ENCODE measurements at regions not wholly inside any gene's neighbourhood (a gene's known extent, or its start where the extent isn't known, plus 50 kb on each side); places are given as distances from the start of the nearest gene placed in this dataset.

DNA sequence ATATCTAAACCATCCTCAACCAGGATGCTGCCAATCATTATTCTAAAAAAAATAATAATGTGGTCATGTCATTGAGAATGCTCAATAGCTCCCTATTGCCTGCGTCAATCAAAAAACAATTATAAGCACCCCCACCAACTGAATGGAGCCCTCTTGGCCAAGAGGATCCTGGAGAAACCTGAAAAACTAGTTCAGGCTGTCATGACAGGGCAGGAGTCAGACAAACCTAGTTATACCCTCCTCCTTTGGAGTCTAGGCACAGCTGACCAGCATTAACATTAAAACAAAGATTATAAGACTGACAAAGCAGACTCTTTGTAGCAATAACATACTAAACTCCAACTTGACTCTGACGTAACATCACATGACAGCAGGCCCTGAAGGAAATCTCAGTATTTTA is 119.2 kb upstream of the CCL2 start:
- TF ChIP-seq POLR2A (IDR thresholded peaks at IDR 0.05) = no peak
- TF ChIP-seq, protein P1, sequence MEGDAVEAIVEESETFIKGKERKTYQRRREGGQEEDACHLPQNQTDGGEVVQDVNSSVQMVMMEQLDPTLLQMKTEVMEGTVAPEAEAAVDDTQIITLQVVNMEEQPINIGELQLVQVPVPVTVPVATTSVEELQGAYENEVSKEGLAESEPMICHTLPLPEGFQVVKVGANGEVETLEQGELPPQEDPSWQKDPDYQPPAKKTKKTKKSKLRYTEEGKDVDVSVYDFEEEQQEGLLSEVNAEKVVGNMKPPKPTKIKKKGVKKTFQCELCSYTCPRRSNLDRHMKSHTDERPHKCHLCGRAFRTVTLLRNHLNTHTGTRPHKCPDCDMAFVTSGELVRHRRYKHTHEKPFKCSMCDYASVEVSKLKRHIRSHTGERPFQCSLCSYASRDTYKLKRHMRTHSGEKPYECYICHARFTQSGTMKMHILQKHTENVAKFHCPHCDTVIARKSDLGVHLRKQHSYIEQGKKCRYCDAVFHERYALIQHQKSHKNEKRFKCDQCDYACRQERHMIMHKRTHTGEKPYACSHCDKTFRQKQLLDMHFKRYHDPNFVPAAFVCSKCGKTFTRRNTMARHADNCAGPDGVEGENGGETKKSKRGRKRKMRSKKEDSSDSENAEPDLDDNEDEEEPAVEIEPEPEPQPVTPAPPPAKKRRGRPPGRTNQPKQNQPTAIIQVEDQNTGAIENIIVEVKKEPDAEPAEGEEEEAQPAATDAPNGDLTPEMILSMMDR (IDR thresholded peaks at IDR 0.05) = no peak
- H3K27ac ChIP-seq = no peak overlapping the region
- H3K36me3 ChIP-seq = no peaks in the 10 kb centered on the region
- ATAC-seq (no peak), DNase-seq (no peak)
- peaks cover 0 to 15% (median 3%) of the 10 kb centered on the region in 9 donors for H3K27me3 ChIP-seq
- peaks cover 0 to 11% (median 0%) of the 10 kb centered on the region in 12 donors for H3K4me1 ChIP-seq
- no peaks in the 10 kb centered on the region for H3K9me3 ChIP-seq
- intact Hi-C loops (cut with DNase I) = no loop called here
- WGBS, 4 donors = 44 to 79% (median 62%) methylated on average over 2 of the region's 2 CpGs
- no peak overlapping the region for H3K4me3 ChIP-seq

DNA sequence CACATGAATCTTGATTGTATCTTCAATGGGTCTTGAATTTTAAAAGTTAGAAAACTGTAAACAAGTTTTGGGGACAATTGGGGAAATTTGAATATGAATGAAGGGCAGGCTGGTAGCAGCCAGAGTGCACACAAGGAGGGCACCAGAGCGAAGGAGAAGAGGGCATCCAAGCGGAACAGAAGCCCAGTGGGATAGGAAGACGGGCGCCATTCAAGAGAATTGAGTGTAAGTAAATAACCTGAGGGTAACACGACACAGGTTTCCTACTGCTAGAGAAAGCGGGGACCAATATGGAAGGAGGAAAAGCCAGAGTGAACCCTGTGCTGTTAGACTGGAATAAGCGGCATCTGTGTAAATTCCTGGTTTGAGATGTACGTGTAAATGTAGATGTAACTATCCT is 115.1 kb upstream of the CCL2 start:
- Histone ChIP-seq H3K27me3 (peaks cover 0 to 15% (median 3%) of the 10 kb centered on the region in 9 donors), H3K9me3 (no peaks in the 10 kb centered on the region), H3K4me1 (no peaks in the 10 kb centered on the region), H3K36me3 (no peaks in the 10 kb centered on the region), H3K27ac (no peak overlapping the region), H3K4me3 (no peak overlapping the region)
- no peak for ATAC-seq
- 65 to 74% (median 70%) methylated on average over 7 to 8 of the region's 8 CpGs for WGBS, 4 donors
- TF ChIP-seq, protein P1 (IDR thresholded peaks at IDR 0.05) = no peak
- no peak for TF ChIP-seq POLR2A (IDR thresholded peaks at IDR 0.05)
- DNase-seq = no peak
- intact Hi-C loops (cut with DNase I) = loop anchor here in 4 of 10 donors (5.0 to 10.0 kb wide), 4 partner anchors 48 to 365 kb away; no protein-coding TSS in a partner anchor

DNA sequence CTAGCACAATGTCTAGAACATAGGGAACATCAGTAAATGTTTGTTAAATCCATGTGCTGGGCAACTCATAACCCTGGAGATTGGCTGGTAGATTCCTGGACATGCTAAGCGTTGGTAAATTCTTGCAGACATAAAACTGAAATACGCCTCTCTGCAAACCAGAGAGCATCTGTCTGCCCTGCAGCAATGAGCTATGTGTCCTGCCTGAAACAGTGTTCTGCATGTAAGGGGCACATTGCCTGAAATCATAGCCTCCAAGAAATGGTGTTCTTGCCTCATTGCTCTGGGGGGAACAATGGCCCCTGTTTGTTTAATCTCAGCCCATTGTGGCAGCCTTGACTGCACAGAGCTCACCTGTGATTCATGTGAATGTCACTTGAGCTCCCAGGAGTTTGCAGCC is 113.5 kb upstream of the CCL2 start:
- no peak for TF ChIP-seq POLR2A (IDR thresholded peaks at IDR 0.05)
- TF ChIP-seq, protein P1 (IDR thresholded peaks at IDR 0.05) = no peak
- no peaks in the 10 kb centered on the region for H3K9me3 ChIP-seq
- no peak overlapping the region for H3K4me3 ChIP-seq
- H3K27me3 ChIP-seq = peaks cover 0 to 16% (median 5%) of the 10 kb centered on the region in 9 donors
- DNase-seq (no peak), ATAC-seq (no peak)
- no peaks in the 10 kb centered on the region for H3K36me3 ChIP-seq
- no peak overlapping the region for H3K27ac ChIP-seq
- WGBS, 4 donors = 83 to 89% (median 88%) methylated on average over 2 of the region's 2 CpGs
- intact Hi-C loops (cut with DNase I) = loop anchor here in 4 of 10 donors (5.0 to 10.0 kb wide), 4 partner anchors 49 to 367 kb away; no protein-coding TSS in a partner anchor
- H3K4me1 ChIP-seq = no peaks in the 10 kb centered on the region

DNA sequence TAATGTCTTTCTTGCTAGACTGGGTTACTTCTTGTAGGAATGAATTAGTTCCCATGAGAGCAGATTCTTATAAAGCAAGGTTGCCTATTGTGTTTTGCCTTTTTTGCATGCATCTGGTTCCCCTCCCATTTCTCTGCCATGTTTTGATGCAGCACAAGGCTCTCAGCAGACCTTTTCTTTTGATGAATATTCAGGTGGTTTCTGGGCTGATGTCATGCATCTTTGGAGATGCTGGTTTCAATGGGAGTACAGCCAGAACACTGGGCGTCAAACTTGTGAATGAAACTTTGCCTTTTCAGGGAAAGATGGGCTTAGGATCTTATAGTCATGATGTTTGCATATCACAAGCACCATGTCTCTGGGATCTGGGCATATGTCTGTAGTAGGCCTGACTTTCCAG is 111.7 kb upstream of the CCL2 start:
- no peaks in the 10 kb centered on the region for H3K9me3 ChIP-seq
- H3K27me3 ChIP-seq = peaks cover 0 to 33% (median 7%) of the 10 kb centered on the region in 9 donors
- no peak for TF ChIP-seq POLR2A (IDR thresholded peaks at IDR 0.05)
- TF ChIP-seq, protein P1 (IDR thresholded peaks at IDR 0.05) = no peak
- WGBS, 4 donors = 90 to 100% (median 91%) methylated on average over 1 of the region's 1 CpG
- H3K27ac ChIP-seq = no peak overlapping the region
- ATAC-seq (no peak), DNase-seq (no peak)
- H3K36me3 ChIP-seq = no peaks in the 10 kb centered on the region
- H3K4me1 ChIP-seq = no peaks in the 10 kb centered on the region
- no peak overlapping the region for H3K4me3 ChIP-seq
- intact Hi-C loops (cut with DNase I) = loop anchor here in 4 of 10 donors (5.0 to 10.0 kb wide), 4 partner anchors 51 to 369 kb away; no protein-coding TSS in a partner anchor

Measured in heart left ventricle (tissue), 16 donors.